GM19395 (cell line): ENCODE measurements at regions not wholly inside any gene's neighbourhood (a gene's known extent, or its start where the extent isn't known, plus 50 kb on each side); places are given as distances from the start of the nearest gene placed in this dataset.
"Not testable (repeated sequence)": the region's sequence is repeated elsewhere in the genome, so short reads cannot be mapped to it uniquely, and the experiment has no call there.

Experiments
- ATAC-seq: cut with Tn5 transposase; IDR thresholded peaks from one replicate; pipeline ENCODE4 v1.9.1; 2021; ENCODE audit warnings: mild to moderate bottlenecking, moderate library complexity; ENCODE audit not compliant: unreplicated experiment

- no peak for ATAC-seq
These were observed 599.9 kb downstream of the TMEM182 start for GRCh38 chr2:103361712-103362111.

- no peak for ATAC-seq
These were observed 601.8 kb downstream of the TMEM182 start for GRCh38 chr2:103363639-103364038.

- ATAC-seq, result no peak
These were observed 602.3 kb downstream of the TMEM182 start for GRCh38 chr2:103364177-103364576.

- ATAC-seq, result no peak
These were observed 603.2 kb downstream of the TMEM182 start for GRCh38 chr2:103365071-103365470.

GRCh38 chr2:103367877-103368276, 606.0 kb downstream of the TMEM182 start:
- ATAC-seq, result no peak

GRCh38 chr2:103383541-103383940, 621.7 kb downstream of the TMEM182 start:
- ATAC-seq, result no peak

GRCh38 chr2:103386872-103387271, 625.0 kb downstream of the TMEM182 start:
- ATAC-seq, result no peak

GRCh38 chr2:103387888-103388287, 626.1 kb downstream of the TMEM182 start:
- ATAC-seq, result no peak

- no peak for ATAC-seq
These were observed 634.3 kb downstream of the TMEM182 start for GRCh38 chr2:103396152-103396551.

- no peak for ATAC-seq
These were observed 639.8 kb downstream of the TMEM182 start for GRCh38 chr2:103401621-103402020.

- no peak for ATAC-seq
These were observed 640.5 kb downstream of the TMEM182 start for GRCh38 chr2:103402336-103402735.

- no peak for ATAC-seq
These were observed 641.1 kb downstream of the TMEM182 start for GRCh38 chr2:103402944-103403343.

GRCh38 chr2:103403388-103403787, 641.6 kb downstream of the TMEM182 start:
- ATAC-seq, result not testable (repeated sequence)

- no peak for ATAC-seq
These were observed 648.4 kb downstream of the TMEM182 start for GRCh38 chr2:103410221-103410620.

GRCh38 chr2:103419506-103419905, 657.7 kb downstream of the TMEM182 start:
- no peak for ATAC-seq

GRCh38 chr2:103423100-103423499, 661.3 kb downstream of the TMEM182 start:
- no peak for ATAC-seq

GRCh38 chr2:103427567-103427966, 665.7 kb downstream of the TMEM182 start:
- no peak for ATAC-seq

- ATAC-seq, result no peak
These were observed 668.4 kb downstream of the TMEM182 start for GRCh38 chr2:103430191-103430590.

- no peak for ATAC-seq
These were observed 673.2 kb downstream of the TMEM182 start for GRCh38 chr2:103435010-103435409.

GRCh38 chr2:103437161-103437560, 675.3 kb downstream of the TMEM182 start:
- no peak for ATAC-seq

- no peak for ATAC-seq
These were observed 683.5 kb downstream of the TMEM182 start for GRCh38 chr2:103445347-103445746.

- no peak for ATAC-seq
These were observed 686.7 kb downstream of the TMEM182 start for GRCh38 chr2:103448495-103448894.

- no peak for ATAC-seq
These were observed 689.5 kb downstream of the TMEM182 start for GRCh38 chr2:103451283-103451682.

GRCh38 chr2:103459283-103459682, 697.5 kb downstream of the TMEM182 start:
- no peak for ATAC-seq
